HepG2 (cell line): ENCODE measurements at regions not wholly inside any gene's neighbourhood (a gene's known extent, or its start where the extent isn't known, plus 50 kb on each side); places are given as distances from the start of the nearest gene placed in this dataset.

Experiments used
- ATAC-seq: fragments of 200-7000 bp; cut with Tn5 transposase; 3 replicates; pipeline ENCODE4 v1.9.1; 2020; ENCODE audit warnings: mild to moderate bottlenecking, moderate library complexity
- BruUV-seq: library from RNA; stranded (reverse); fragments of 400-500 nt; replicated peaks from 2 replicates; lab custom pipeline; 2021; lab: Mats Ljungman, UMichigan
- CTCF ChIA-PET: fragments of 300-600 bp; formaldehyde crosslinking; extraction: SDS; loops from one replicate; lab custom pipeline; 2021; ENCODE audit warnings: low total read pairs, inconsistent platforms, low intra/inter-chr PET ratio; lab: Yijun Ruan, JAX
- POLR2A ChIA-PET: fragments of 350-600 bp; sonication (Branson Sonifier 250); formaldehyde crosslinking; loops from one replicate; lab custom pipeline; 2020; ENCODE audit warnings: antibody characterized with exemption, inconsistent platforms; lab: Yijun Ruan, JAX
- DNase-seq: peaks from one replicate; pipeline ENCODE4 v3.0.0-alpha.2; 2015; ENCODE audit warnings: low spot score
- FAIRE-seq: peaks from 3 replicates; lab custom pipeline; 2011; peaks lifted over from hg19 to GRCh38; lab: Jason Lieb, UNC
- H2AFZ ChIP-seq: one replicate; pipeline ENCODE4 v1.6.1; 2011; ENCODE audit warnings: low read length, inconsistent platforms
- H3K27ac ChIP-seq: fragments of 300-600 bp; 3 replicates; pipeline ENCODE4 v1.8.0; 2011; ENCODE audit warnings: mixed run types, mild to moderate bottlenecking, mixed read lengths, low read length, inconsistent platforms; ENCODE audit not compliant: insufficient read depth; ENCODE audit errors: extremely low read length
- H3K27me3 ChIP-seq, 2 experiments: fragments of 200-600 bp in 1 of 2; 2 replicates in 1 of 2; 3 replicates in 1 of 2; pipeline versions ENCODE4 v1.6.0 to v1.8.0; 2011; ENCODE audit warnings: low read length in 2 of 2, mild to moderate bottlenecking in 2 of 2, moderate library complexity in 2 of 2, inconsistent platforms in 1 of 2; ENCODE audit not compliant: insufficient read depth in 2 of 2, control insufficient read depth in 1 of 2
- H3K36me3 ChIP-seq, 2 experiments: fragments of 200-600 bp in 1 of 2; replicated peaks in 1 of 2; 2 replicates in 1 of 2; 3 replicates in 1 of 2; pipeline versions ENCODE4 v1.5.1 to v1.8.0; 2011; ENCODE audit warnings: low read length in 2 of 2, inconsistent platforms in 1 of 2; ENCODE audit not compliant: insufficient read depth in 2 of 2, control insufficient read depth in 1 of 2
- H3K4me1 ChIP-seq: 2 replicates; pipeline ENCODE4 v1.5.1; 2012; ENCODE audit warnings: low read length, inconsistent platforms; ENCODE audit not compliant: insufficient read depth
- H3K4me2 ChIP-seq: 2 replicates; pipeline ENCODE4 v1.6.0; 2011; ENCODE audit warnings: low read depth, low read length, inconsistent platforms
- H3K4me3 ChIP-seq, 3 experiments: fragments of 200-600 bp in 1 of 3; sonication (generic), shearing (Covaris generic) in 1 of 3; replicated peaks in 1 of 3; 2 replicates each; pipeline ENCODE4 v1.5.1; 2011 to 2016; ENCODE audit warnings: low read length in 3 of 3, inconsistent platforms in 2 of 3, low read depth in 2 of 3, mild to moderate bottlenecking in 2 of 3, control low read depth in 1 of 3, mixed read lengths in 1 of 3; ENCODE audit not compliant: insufficient read depth in 1 of 3
- H3K79me2 ChIP-seq: one replicate; pipeline ENCODE4 v1.6.1; 2011; ENCODE audit warnings: low read length, inconsistent platforms; ENCODE audit not compliant: insufficient read depth
- H3K9ac ChIP-seq: 2 replicates; pipeline ENCODE4 v1.6.0; 2011; ENCODE audit warnings: mild to moderate bottlenecking, low read depth, low read length, inconsistent platforms; ENCODE audit not compliant: insufficient read depth
- H3K9me3 ChIP-seq: 2 replicates; pipeline ENCODE4 v1.5.1; 2012; ENCODE audit warnings: mild to moderate bottlenecking, low read length
- H4K20me1 ChIP-seq: 2 replicates; pipeline ENCODE4 v1.6.0; 2011; ENCODE audit warnings: inconsistent platforms, mild to moderate bottlenecking, low read length, moderate library complexity; ENCODE audit not compliant: insufficient read depth
- RARG ChIP-seq: sonication (generic); formaldehyde crosslinking; IDR thresholded peaks from 2 replicates; pipeline ENCODE4 v1.4.0; 2020; ENCODE audit warnings: low read depth, mild to moderate bottlenecking, missing genetic modification reagents
- ZNF609 ChIP-seq: sonication (generic); formaldehyde crosslinking; IDR thresholded peaks from 2 replicates; pipeline ENCODE4 v1.4.0; 2020; ENCODE audit warnings: mild to moderate bottlenecking, missing genetic modification reagents, borderline replicate concordance
- ZNF737 ChIP-seq: sonication (generic); formaldehyde crosslinking; IDR thresholded peaks from 2 replicates; pipeline ENCODE4 v1.5.0; 2020; ENCODE audit warnings: missing genetic modification reagents, mild to moderate bottlenecking, borderline replicate concordance
- WGBS: methylation state at CpG from one replicate; pipeline ENCODE4 v1.1.6; 2017; ENCODE audit warnings: low lambda C conversion rate; 5-methylcytosine and 5-hydroxymethylcytosine counted together
- in situ Hi-C: cut with HindIII; loops from 2 replicates; pipeline ENCODE4 v1.10.0; 2017; ENCODE audit warnings: low pct_unique_long_range_greater_than_20kb; ENCODE audit not compliant: extremely low pct_ligation_motif_present
- intact Hi-C: fragments of 100-400 bp; cut with micrococcal nuclease; formaldehyde crosslinking; loops from one replicate; pipeline ENCODE4 v1.10.0; 2022; ENCODE audit not compliant: unreplicated experiment

GRCh38 chr14:54256156-54256555 is 140.7 kb upstream of the CDKN3 start (continued):
- no peak for TF ChIP-seq RARG (CRISPR knock-in tag)

- in situ Hi-C loops, result no loop called here
- no peaks in the 10 kb centered on the region for H3K79me2 ChIP-seq
- no peaks in the 10 kb centered on the region for H3K27me3 ChIP-seq
- WGBS, result 54% methylated on average over 3 of the region's 3 CpGs
- no peaks in the 10 kb centered on the region for H3K36me3 ChIP-seq
- no peak overlapping the region for H2AFZ ChIP-seq
- H4K20me1 ChIP-seq, result no peaks in the 10 kb centered on the region
- TF ChIP-seq ZNF737 (CRISPR knock-in tag) (no peak), ZNF609 (CRISPR knock-in tag) (no peak)
- H3K4me3 ChIP-seq, result no peak overlapping the region
- no peak overlapping the region for H3K9ac ChIP-seq
- H3K4me2 ChIP-seq, result no peak overlapping the region
- H3K4me1 ChIP-seq, result peaks cover 35% of the 10 kb centered on the region
- no peak for FAIRE-seq
- intact Hi-C loops, result no loop called here
- ChIA-PET POLR2A (no interaction called here), CTCF (no interaction called here)
- DNase-seq, result no peak
- H3K27ac ChIP-seq, result no peak overlapping the region
- H3K9me3 ChIP-seq, result no peaks in the 10 kb centered on the region
- ATAC-seq, result no peak
- no TSS peak for BruUV-seq
These were observed 139.4 kb upstream of the CDKN3 start for GRCh38 chr14:54257424-54257823.
